K562 (cell line): ENCODE measurements at regions not wholly inside any gene's neighbourhood (a gene's known extent, or its start where the extent isn't known, plus 50 kb on each side); places are given as distances from the start of the nearest gene placed in this dataset.

ENCODE experiments used
- ATF7 ChIP-seq: fragments of 450-650 bp; IDR thresholded peaks from 2 replicates; pipeline ENCODE4 v1.7.1; 2014; ENCODE audit warnings: mild to moderate bottlenecking, moderate library complexity
- BRF1 ChIP-seq: IDR thresholded peaks from 3 replicates; pipeline ENCODE4 v1.6.1; 2011; ENCODE audit warnings: borderline replicate concordance, mild to moderate bottlenecking; ENCODE audit not compliant: insufficient read length; ENCODE audit errors: extremely low read depth
- E2F3 ChIP-seq: fragments of 250-450 bp; sonication (Bioruptor Pico); IDR thresholded peaks from 2 replicates; pipeline ENCODE4 v1.4.0; 2020; ENCODE audit warnings: mild to moderate bottlenecking
- NR2F6 ChIP-seq: fragments of 450-650 bp; formaldehyde crosslinking; IDR thresholded peaks from 2 replicates; pipeline ENCODE4 v1.4.0; 2020; ENCODE audit warnings: mild to moderate bottlenecking
- STAT5A ChIP-seq: IDR thresholded peaks from 2 replicates; pipeline ENCODE4 v1.6.1; 2012; ENCODE audit warnings: low read length, inconsistent platforms, borderline replicate concordance
- TAF9B ChIP-seq: fragments of 450-650 bp; IDR thresholded peaks from 2 replicates; pipeline ENCODE4 v1.6.1; 2018; ENCODE audit warnings: mild to moderate bottlenecking; ENCODE audit not compliant: partially characterized antibody
- YY1 ChIP-seq, 3 experiments: IDR thresholded peaks; 2 replicates each; pipeline ENCODE4 v1.6.1; 2011; ENCODE audit warnings: low read length in 2 of 3, mild to moderate bottlenecking in 2 of 3, moderate library complexity in 2 of 3, borderline replicate concordance in 1 of 3, control low read depth in 1 of 3, low read depth in 1 of 3; ENCODE audit not compliant: insufficient read depth in 3 of 3, insufficient replicate concordance in 2 of 3, control insufficient read depth in 1 of 3, insufficient read length in 1 of 3; ENCODE audit errors: extremely low read depth in 1 of 3
- TF ChIP-seq, protein P1 (sequence below): fragments of 250-450 bp; sonication (Bioruptor Pico); IDR thresholded peaks from 2 replicates; pipeline ENCODE4 v1.4.0; 2020

- TF ChIP-seq, protein P1, sequence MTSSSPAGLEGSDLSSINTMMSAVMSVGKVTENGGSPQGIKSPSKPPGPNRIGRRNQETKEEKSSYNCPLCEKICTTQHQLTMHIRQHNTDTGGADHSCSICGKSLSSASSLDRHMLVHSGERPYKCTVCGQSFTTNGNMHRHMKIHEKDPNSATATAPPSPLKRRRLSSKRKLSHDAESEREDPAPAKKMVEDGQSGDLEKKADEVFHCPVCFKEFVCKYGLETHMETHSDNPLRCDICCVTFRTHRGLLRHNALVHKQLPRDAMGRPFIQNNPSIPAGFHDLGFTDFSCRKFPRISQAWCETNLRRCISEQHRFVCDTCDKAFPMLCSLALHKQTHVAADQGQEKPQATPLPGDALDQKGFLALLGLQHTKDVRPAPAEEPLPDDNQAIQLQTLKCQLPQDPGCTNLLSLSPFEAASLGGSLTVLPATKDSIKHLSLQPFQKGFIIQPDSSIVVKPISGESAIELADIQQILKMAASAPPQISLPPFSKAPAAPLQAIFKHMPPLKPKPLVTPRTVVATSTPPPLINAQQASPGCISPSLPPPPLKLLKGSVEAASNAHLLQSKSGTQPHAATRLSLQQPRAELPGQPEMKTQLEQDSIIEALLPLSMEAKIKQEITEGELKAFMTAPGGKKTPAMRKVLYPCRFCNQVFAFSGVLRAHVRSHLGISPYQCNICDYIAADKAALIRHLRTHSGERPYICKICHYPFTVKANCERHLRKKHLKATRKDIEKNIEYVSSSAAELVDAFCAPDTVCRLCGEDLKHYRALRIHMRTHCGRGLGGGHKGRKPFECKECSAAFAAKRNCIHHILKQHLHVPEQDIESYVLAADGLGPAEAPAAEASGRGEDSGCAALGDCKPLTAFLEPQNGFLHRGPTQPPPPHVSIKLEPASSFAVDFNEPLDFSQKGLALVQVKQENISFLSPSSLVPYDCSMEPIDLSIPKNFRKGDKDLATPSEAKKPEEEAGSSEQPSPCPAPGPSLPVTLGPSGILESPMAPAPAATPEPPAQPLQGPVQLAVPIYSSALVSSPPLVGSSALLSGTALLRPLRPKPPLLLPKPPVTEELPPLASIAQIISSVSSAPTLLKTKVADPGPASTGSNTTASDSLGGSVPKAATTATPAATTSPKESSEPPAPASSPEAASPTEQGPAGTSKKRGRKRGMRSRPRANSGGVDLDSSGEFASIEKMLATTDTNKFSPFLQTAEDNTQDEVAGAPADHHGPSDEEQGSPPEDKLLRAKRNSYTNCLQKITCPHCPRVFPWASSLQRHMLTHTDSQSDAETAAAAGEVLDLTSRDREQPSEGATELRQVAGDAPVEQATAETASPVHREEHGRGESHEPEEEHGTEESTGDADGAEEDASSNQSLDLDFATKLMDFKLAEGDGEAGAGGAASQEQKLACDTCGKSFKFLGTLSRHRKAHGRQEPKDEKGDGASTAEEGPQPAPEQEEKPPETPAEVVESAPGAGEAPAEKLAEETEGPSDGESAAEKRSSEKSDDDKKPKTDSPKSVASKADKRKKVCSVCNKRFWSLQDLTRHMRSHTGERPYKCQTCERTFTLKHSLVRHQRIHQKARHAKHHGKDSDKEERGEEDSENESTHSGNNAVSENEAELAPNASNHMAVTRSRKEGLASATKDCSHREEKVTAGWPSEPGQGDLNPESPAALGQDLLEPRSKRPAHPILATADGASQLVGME, result no peak
- TF ChIP-seq YY1 (IDR thresholded peaks at IDR 0.05; ENCODE audit: borderline replicate concordance in 1 of 3, control insufficient read depth in 1 of 3, extremely low read depth in 1 of 3, insufficient read depth in 3 of 3, insufficient read length in 1 of 3, insufficient replicate concordance in 2 of 3, low read depth in 1 of 3, low read length in 2 of 3) (no peak), E2F3 (CRISPR knock-in tag) (no peak), NR2F6 (CRISPR knock-in tag) (no peak), TAF9B (no peak), STAT5A (no peak), BRF1 (no peak), ATF7 (no peak)
Measured at GRCh38 chr15:38782156-38782555, 217.5 kb upstream of the RASGRP1 start (continued).
